GM12872 (cell line): ENCODE measurements at regions not wholly inside any gene's neighbourhood (a gene's known extent, or its start where the extent isn't known, plus 50 kb on each side); places are given as distances from the start of the nearest gene placed in this dataset.

ENCODE experiments used
- CTCF ChIP-seq: IDR thresholded peaks from 3 replicates; pipeline ENCODE4 v1.5.1; 2011; ENCODE audit warnings: low read depth, mild to moderate bottlenecking, low read length, moderate library complexity; ENCODE audit not compliant: insufficient read depth

GRCh38 chr4:157779081-157779480 lies 393.7 kb downstream of the GASK1B start:
- no peak for TF ChIP-seq CTCF

GRCh38 chr4:157776930-157777528 lies 395.8 kb downstream of the GASK1B start:
- TF ChIP-seq CTCF = no peak

GRCh38 chr4:157775971-157776370 lies 396.9 kb downstream of the GASK1B start:
- no peak for TF ChIP-seq CTCF

GRCh38 chr4:157772907-157773306 lies 399.9 kb downstream of the GASK1B start:
- TF ChIP-seq CTCF = no peak

- no peak for TF ChIP-seq CTCF
Measured at GRCh38 chr4:157768419-157768818, 404.4 kb downstream of the GASK1B start.

- no peak for TF ChIP-seq CTCF
Measured at GRCh38 chr4:157763490-157763889, 409.3 kb downstream of the GASK1B start.

GRCh38 chr4:157754410-157754809 lies 418.4 kb downstream of the GASK1B start:
- TF ChIP-seq CTCF = no peak
